Activated CD8-positive, alpha-beta memory T cell treated with anti-CD3 and anti-CD28 coated beads, Interleukin-2, amount 10 ng/mL, durations not matched to agents 7 days and 5 days (primary cell): ENCODE measurements at regions not wholly inside any gene's neighbourhood (a gene's known extent, or its start where the extent isn't known, plus 50 kb on each side); places are given as distances from the start of the nearest gene placed in this dataset.

Source experiments
- ATAC-seq: fragments of 150-1000 bp; cut with Tn5 transposase; one replicate; pipeline ENCODE4 v1.10.0; 2021; ENCODE audit warnings: moderate library complexity
- CTCF ChIA-PET: fragments of 350-600 bp; sonication (Branson Sonifier 250); formaldehyde crosslinking; loops from one replicate; lab custom pipeline; 2021; ENCODE audit warnings: antibody characterized with exemption; lab: Charles Lee
- DNase-seq: peaks from one replicate; pipeline ENCODE4 v3.0.0-alpha.2; 2020
- H3K27ac Mint-ChIP-seq: one replicate; pipeline ENCODE4 v1.8.0; 2021; ENCODE audit warnings: mild to moderate bottlenecking, mixed read lengths
- H3K27me3 Mint-ChIP-seq: one replicate; pipeline ENCODE4 v1.8.0; 2021; ENCODE audit warnings: mixed read lengths
- H3K36me3 Mint-ChIP-seq: one replicate; pipeline ENCODE4 v1.8.0; 2021; ENCODE audit warnings: mild to moderate bottlenecking, mixed read lengths
- H3K4me1 Mint-ChIP-seq: one replicate; pipeline ENCODE4 v1.8.0; 2021; ENCODE audit warnings: mixed read lengths
- H3K4me3 Mint-ChIP-seq: one replicate; pipeline ENCODE4 v1.8.0; 2021; ENCODE audit warnings: mild to moderate bottlenecking, moderate library complexity, mixed read lengths
- H3K9me3 Mint-ChIP-seq: one replicate; pipeline ENCODE4 v1.8.0; 2022; ENCODE audit warnings: low read depth, mixed read lengths

DNA sequence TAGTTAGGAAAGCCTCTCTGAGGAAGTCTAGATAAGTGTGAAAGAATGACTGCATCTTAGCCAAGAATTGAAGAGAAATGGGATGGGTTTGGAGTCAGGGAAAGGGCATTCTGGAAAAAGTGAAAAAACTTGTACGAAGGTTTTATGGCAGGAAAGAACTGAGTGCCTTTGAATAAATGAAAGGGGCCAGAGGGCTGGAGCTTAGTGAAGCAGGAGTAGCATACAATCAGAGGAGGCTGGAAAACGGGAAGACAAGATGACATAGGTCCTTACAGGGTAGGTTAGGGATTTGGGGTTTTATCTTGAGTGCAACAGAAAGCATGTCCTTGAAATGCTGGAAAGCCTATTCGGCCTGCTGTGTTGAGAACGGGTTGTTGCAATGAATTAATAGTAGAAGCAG lies 152.6 kb upstream of the RND3 start:
- ATAC-seq, result no peak
- Mint-ChIP-seq H3K9me3 (no peaks in the 10 kb centered on the region), H3K27ac (no peak overlapping the region), H3K4me1 (no peaks in the 10 kb centered on the region), H3K36me3 (no peaks in the 10 kb centered on the region), H3K27me3 (no peaks in the 10 kb centered on the region), H3K4me3 (no peak overlapping the region)
- DNase-seq, result no peak
- CTCF ChIA-PET, result no interaction called here

DNA sequence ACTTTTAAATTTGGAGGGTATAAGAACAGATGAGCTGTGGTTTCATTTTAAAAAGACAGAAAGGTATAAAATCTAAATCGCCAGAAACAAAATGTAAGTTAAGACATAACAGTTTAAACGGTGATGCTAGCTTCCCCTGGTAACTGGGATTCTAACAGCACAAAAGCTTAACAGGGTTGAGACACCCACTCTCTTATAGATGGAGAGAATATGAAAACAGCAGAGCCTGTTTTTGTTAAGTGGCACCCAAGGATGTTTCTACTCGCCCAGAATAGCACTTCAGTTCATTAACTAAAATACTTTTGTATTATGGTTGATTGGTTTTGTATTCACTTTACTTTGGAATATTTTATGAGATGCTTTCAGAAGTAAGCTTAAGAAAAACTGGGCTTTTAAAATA lies 151.9 kb upstream of the RND3 start:
- no peaks in the 10 kb centered on the region for H3K4me1 Mint-ChIP-seq
- CTCF ChIA-PET, result no interaction called here
- H3K27me3 Mint-ChIP-seq, result no peaks in the 10 kb centered on the region
- no peaks in the 10 kb centered on the region for H3K36me3 Mint-ChIP-seq
- no peak overlapping the region for H3K4me3 Mint-ChIP-seq
- H3K9me3 Mint-ChIP-seq, result no peaks in the 10 kb centered on the region
- ATAC-seq (no peak), DNase-seq (no peak)
- H3K27ac Mint-ChIP-seq, result no peak overlapping the region

DNA sequence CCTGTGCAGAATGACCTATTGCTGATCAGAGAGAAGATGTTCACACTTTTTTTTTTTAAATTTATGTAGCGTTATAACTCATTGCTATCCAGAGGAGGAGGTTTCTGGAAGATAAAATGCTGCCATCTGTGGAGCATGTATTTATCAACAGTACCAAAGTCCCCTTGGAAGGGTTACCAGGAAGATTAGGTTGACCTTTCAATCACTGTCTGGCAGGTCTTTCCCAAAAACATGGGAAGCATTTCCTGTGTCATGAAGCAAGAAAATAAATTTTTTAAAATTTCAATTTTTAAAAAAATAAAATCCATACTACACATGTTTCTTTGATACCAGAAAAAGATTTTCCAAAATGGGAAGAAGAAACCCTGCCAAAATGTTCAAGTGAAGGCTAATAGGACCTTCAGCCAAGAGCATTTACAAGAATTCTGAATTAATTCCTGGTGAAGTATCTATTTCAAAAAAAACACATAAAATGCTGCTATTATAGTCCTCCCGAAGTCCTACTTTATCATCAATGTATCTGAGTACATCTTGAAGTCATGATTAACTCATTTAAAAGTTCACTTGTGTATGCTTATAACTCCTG lies 143.9 kb upstream of the RND3 start:
- ATAC-seq, result no peak
- H3K27me3 Mint-ChIP-seq, result no peaks in the 10 kb centered on the region
- H3K4me1 Mint-ChIP-seq, result no peaks in the 10 kb centered on the region
- H3K9me3 Mint-ChIP-seq, result no peaks in the 10 kb centered on the region
- no peak overlapping the region for H3K4me3 Mint-ChIP-seq
- no peaks in the 10 kb centered on the region for H3K36me3 Mint-ChIP-seq
- H3K27ac Mint-ChIP-seq, result no peak overlapping the region
- CTCF ChIA-PET, result no interaction called here
- DNase-seq, result no peak

DNA sequence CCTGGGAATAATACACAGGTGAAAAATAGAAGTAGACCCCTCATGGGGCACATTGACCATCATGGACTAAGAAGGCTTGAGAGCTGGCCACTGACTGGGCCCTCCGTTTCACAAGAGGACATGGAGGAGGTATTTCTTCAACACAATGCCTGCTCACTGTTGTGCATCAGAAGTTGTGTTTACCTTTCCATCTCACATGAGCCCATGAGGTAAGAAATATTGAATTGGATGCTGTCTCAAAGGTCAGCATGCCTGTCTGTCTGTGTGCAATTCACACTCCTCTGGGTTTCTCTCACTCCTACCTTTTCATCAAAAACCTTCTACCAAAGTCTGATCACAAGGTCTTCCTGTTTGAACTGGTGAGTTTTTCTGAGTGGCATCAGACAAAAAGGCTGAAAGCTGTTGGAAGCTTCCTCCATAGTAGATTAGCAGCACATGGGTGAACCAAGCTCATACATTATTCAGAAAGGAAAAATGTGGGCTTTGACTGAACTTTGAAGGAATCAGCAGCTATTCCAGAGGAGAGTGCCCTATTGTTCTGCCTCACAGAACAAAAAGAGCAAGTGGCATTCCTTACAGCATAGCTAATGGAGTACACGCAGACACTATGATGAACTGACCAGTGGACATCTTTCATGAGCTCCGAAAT lies 143.2 kb upstream of the RND3 start:
- no peak overlapping the region for H3K27ac Mint-ChIP-seq
- H3K9me3 Mint-ChIP-seq, result no peaks in the 10 kb centered on the region
- no peaks in the 10 kb centered on the region for H3K27me3 Mint-ChIP-seq
- H3K4me1 Mint-ChIP-seq, result no peaks in the 10 kb centered on the region
- DNase-seq, result no peak
- no peak overlapping the region for H3K4me3 Mint-ChIP-seq
- ATAC-seq, result no peak
- H3K36me3 Mint-ChIP-seq, result no peaks in the 10 kb centered on the region
- CTCF ChIA-PET, result no interaction called here

DNA sequence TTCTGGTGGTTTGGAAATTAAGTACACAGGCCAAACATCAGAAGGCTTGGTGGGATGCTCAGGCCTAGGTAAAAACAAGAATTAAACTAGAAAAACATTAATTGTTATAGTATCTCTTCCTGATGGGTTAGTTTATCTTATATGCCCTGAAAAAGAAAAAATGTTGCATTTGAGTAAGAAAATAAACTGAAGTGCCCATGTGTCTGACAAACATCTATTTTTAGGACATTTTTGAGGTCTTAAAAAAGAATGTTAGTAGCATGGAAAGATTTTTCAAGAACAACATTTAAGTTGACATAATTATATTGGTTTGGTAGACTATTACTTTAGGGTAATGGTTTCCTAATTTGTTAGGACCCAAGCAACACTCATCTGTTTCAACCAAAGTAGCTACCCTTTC lies 140.1 kb upstream of the RND3 start:
- H3K4me1 Mint-ChIP-seq, result no peaks in the 10 kb centered on the region
- H3K4me3 Mint-ChIP-seq, result no peak overlapping the region
- DNase-seq (no peak), ATAC-seq (no peak)
- no peaks in the 10 kb centered on the region for H3K27me3 Mint-ChIP-seq
- no peaks in the 10 kb centered on the region for H3K9me3 Mint-ChIP-seq
- CTCF ChIA-PET, result no interaction called here
- H3K36me3 Mint-ChIP-seq, result no peaks in the 10 kb centered on the region
- H3K27ac Mint-ChIP-seq, result no peak overlapping the region

DNA sequence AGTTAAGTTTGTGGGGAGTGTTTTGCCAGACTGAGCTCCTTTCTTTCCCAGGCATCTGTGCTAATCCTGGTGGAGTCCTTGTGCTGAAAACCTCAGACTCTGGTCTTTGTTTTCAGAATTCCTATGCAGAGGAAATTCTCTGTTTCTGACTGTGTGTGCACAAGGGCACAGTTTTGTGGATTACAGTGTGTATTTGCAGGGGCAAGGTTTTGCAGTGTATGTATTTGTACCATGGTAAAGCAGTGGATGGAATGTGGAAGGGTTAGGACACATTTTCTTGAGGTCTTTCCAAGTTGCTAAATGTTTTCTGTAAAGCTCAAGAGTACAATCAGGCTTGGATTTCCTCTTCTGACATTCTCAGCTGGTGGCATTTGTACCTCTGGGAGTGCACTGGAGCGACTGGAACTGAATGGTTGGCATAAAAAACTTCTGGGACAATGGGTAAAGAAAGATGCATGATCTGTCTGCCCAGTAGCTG lies 139.5 kb upstream of the RND3 start:
- Mint-ChIP-seq H3K4me1 (no peaks in the 10 kb centered on the region), H3K27ac (no peak overlapping the region), H3K4me3 (no peak overlapping the region), H3K36me3 (no peaks in the 10 kb centered on the region), H3K27me3 (no peaks in the 10 kb centered on the region), H3K9me3 (no peaks in the 10 kb centered on the region)
- ATAC-seq, result no peak
- no peak for DNase-seq
- CTCF ChIA-PET, result no interaction called here

DNA sequence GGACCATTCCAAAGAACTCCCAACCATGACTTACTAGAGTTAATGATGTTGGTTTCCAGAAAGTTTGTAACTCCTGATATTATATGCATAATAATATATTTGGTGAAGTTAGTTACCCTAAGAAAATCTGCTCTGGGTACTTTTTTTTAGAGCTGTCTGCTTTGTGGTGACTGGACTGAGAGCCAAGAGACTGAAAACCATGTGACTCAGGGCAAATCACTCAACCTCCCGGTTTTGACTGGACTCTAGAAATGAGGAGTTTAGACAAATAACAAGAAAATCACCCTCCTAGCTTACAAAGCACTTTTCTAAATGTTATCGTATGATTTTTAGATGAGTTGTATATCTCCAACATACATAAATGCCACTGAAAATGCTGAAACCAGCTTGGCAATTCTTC lies 138.3 kb upstream of the RND3 start:
- ATAC-seq (no peak), DNase-seq (no peak)

DNA sequence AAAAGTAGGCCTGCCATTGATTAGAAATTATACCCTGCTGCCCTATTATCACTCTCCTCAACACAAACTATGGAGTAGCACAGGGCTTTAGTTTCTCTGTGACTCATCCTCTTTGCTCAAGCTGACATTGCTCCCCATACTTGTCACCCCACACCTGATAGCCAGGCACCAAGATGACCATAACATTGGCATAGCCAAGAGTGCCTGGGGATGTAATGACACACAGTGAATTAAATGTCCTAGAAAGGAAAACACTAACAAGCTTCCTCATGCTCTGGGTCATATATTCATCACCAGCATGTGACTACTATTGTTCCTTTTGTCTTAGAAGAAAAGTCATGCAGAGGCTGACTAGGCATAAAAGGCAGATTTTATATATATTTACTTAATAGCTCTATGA lies 137.8 kb upstream of the RND3 start:
- no peaks in the 10 kb centered on the region for H3K4me1 Mint-ChIP-seq
- H3K27me3 Mint-ChIP-seq, result no peaks in the 10 kb centered on the region
- no peaks in the 10 kb centered on the region for H3K36me3 Mint-ChIP-seq
- DNase-seq (no peak), ATAC-seq (no peak)
- no peaks in the 10 kb centered on the region for H3K9me3 Mint-ChIP-seq
- no peak overlapping the region for H3K4me3 Mint-ChIP-seq
- CTCF ChIA-PET, result no interaction called here
- no peak overlapping the region for H3K27ac Mint-ChIP-seq

More for the DNA sequence above, 138.3 kb upstream of the RND3 start:
- Mint-ChIP-seq H3K9me3 (no peaks in the 10 kb centered on the region), H3K27me3 (no peaks in the 10 kb centered on the region), H3K4me3 (no peak overlapping the region), H3K27ac (no peak overlapping the region), H3K36me3 (no peaks in the 10 kb centered on the region), H3K4me1 (no peaks in the 10 kb centered on the region)
- CTCF ChIA-PET, result no interaction called here

DNA sequence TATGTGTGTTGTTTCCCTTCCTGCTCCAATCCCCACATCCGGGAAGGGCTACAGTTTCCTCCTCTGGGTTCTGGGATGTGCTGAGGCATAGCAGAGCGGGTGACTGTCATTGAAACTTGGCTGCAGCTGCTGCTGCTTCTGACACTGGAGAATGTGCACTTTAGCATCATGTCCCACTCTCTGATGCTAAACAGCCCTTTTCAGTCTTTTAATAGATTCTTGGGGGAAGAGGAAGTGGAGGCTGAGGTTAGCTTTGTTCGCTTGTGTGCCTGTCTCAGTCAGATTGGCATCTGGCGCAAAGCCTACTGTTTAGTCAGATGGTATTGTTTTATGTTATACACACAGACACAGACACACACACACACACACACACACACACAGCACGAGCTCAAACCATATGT lies 136.5 kb upstream of the RND3 start:
- no peak overlapping the region for H3K4me3 Mint-ChIP-seq
- H3K9me3 Mint-ChIP-seq, result no peaks in the 10 kb centered on the region
- ATAC-seq (no peak), DNase-seq (no peak)
- no peaks in the 10 kb centered on the region for H3K36me3 Mint-ChIP-seq
- CTCF ChIA-PET, result no interaction called here
- no peaks in the 10 kb centered on the region for H3K4me1 Mint-ChIP-seq
- no peaks in the 10 kb centered on the region for H3K27me3 Mint-ChIP-seq
- H3K27ac Mint-ChIP-seq, result no peak overlapping the region

DNA sequence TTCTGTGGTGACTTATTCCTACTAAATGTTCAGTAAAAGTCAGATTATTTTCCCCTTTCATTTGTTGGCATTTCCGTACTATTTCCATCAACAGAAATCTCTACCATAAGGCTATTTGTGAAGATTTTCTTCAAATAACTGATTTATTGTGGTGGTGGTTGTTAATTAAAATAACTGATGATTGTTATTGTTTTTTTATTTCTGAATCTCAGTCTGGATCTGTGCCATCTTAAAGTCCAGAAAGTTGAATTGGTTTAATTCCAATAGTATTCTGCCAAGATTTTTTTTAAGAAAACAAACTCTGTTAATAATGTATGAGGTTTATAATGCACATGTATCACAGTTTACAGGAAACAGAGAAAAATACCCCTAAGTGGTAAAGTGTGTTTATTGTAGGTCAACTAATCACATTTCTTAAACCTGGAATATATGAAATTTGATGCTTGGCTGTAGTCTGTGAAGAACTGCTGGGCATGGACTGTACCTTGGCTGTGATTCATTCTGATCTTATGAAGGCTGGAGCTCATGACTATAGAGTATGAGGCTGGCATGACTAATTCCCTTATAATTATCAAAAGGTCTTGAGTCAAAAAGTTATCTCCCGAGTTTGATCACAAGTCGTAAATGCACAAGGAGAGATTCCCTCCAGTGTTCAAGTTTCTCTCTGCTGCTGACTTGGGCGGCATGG lies 134.2 kb upstream of the RND3 start:
- Mint-ChIP-seq H3K36me3 (no peaks in the 10 kb centered on the region), H3K27ac (no peak overlapping the region), H3K9me3 (no peaks in the 10 kb centered on the region), H3K27me3 (no peaks in the 10 kb centered on the region), H3K4me3 (no peak overlapping the region), H3K4me1 (no peaks in the 10 kb centered on the region)
- DNase-seq (no peak), ATAC-seq (no peak)
- CTCF ChIA-PET, result no interaction called here

DNA sequence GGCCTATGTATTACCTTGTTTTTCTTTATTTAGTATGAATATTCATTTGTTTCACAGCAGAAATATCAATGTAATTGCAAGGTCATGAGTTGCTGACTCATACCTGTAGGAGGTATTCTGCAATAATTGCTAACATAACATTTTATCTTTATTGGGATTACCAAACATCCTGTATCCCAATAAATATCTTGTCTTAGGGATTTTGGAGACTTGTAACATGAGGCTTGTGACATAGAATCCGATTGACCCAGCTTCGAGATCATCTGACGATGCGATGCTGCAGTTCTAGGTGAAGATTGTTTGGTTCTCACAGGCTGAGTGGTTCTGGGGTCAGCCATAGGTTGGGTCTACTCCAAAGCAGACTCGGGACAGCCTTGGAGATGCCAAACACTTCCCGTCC lies 133.4 kb upstream of the RND3 start:
- DNase-seq (no peak), ATAC-seq (no peak)
- Mint-ChIP-seq H3K4me1 (no peaks in the 10 kb centered on the region), H3K27ac (no peak overlapping the region), H3K27me3 (no peaks in the 10 kb centered on the region), H3K4me3 (no peak overlapping the region), H3K9me3 (no peaks in the 10 kb centered on the region), H3K36me3 (no peaks in the 10 kb centered on the region)
- CTCF ChIA-PET, result no interaction called here

DNA sequence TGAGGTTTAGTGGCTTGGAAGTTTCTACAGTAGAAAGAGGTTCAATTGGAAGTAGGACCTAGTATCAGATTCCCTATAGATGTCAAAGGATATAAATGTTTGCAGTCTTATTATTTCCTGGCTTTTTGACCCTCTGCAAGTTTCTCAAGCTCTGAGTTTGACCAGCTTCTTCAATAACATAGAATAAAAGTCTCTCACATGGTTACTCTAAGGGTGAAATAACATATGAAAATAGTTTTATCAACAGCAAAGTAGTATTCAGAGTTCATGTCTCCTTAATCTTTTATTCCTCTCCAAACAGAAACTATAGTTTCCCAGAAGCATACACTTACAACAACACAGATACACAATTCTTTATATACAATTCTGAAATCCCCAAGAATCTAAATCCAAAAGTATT lies 132.9 kb upstream of the RND3 start:
- DNase-seq, result no peak
- no peaks in the 10 kb centered on the region for H3K36me3 Mint-ChIP-seq
- no peaks in the 10 kb centered on the region for H3K9me3 Mint-ChIP-seq
- CTCF ChIA-PET, result no interaction called here
- no peak for ATAC-seq
- H3K27me3 Mint-ChIP-seq, result no peaks in the 10 kb centered on the region
- H3K27ac Mint-ChIP-seq, result no peak overlapping the region
- H3K4me1 Mint-ChIP-seq, result no peaks in the 10 kb centered on the region
- H3K4me3 Mint-ChIP-seq, result no peak overlapping the region

DNA sequence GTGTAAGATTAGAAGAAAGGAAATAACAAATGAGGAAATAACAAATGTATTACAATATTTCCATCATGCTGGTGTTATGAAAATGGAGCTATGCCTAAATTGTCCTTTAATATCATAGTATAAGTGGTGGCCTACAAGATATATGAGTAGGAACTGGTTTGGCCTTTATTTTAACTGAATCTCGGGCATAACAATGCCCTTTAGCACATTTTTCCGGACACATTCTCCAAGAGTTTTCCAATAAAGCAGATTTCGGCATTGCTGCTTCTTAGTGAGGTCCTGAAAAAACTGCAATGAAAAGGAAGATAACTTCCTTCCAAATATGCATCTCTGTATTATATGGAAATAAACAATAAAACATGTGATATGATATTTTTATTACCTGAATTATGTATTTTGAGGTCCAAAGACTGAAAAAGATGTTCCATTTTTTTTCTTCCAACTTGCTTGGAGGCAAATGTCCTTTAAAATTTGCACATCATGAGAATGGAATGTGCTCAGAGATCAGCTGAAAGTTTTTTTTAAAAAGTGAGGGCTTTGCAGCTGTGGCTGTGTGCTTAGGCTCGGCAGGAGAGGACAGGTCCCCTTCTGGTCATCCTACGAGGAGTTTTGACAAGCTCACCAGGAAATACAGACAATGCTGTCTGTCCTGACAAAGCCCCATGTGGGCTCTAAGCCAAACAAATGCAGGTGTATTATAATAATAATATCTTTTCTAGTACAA lies 132.3 kb upstream of the RND3 start:
- DNase-seq (no peak), ATAC-seq (no peak)
- Mint-ChIP-seq H3K27ac (no peak overlapping the region), H3K9me3 (no peaks in the 10 kb centered on the region), H3K4me3 (no peak overlapping the region), H3K4me1 (no peaks in the 10 kb centered on the region), H3K27me3 (no peaks in the 10 kb centered on the region), H3K36me3 (no peaks in the 10 kb centered on the region)
- CTCF ChIA-PET, result no interaction called here
